ENCODE measurements at regions not wholly inside any gene's neighbourhood (a gene's known extent, or its start where the extent isn't known, plus 50 kb on each side); places are given as distances from the start of the nearest gene placed in this dataset.

DNA sequence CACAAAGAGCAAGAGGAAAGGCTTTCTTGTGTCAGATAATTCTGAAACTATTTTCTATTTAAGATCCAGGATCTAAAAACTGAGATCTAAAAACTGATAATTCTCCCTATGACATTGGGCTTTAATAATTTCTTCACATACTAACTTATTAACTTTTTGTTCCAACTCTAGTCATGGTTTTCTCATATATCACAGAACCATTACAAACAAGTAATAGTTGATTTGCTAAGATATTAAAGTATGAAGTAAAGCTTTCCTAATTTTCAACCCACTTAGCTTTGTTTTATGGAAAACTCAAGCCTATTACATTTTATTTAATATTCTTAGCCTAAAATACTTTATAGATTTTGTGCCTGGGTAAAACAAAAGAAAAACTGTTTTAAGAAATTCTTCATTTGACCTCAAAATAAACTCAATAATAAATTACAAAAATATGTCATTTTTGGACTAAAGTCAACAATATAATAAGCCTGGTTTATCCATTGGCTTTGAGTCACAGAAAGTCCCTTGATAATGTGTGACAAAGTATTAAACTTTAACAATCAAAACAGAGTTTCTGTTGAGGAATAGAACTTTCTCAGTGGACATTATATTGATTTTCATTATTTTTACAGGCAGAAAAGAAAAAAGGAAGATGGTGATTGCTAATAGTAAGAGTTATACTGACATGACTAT is 1142.9 kb upstream of the SORCS1 start:
- intact Hi-C loops (cut with DNase I; ENCODE audit: low total_unique reads): no loop called here
- Histone ChIP-seq H3K4me1 (no peaks in the 10 kb centered on the region), H3K9me3 (no peaks in the 10 kb centered on the region), H3K27ac (no peak overlapping the region), H3K36me3 (ENCODE audit: low read depth, missing control alignments) (no peaks in the 10 kb centered on the region), H3K4me3 (no peak overlapping the region), H3K27me3 (no peaks in the 10 kb centered on the region)
- TF ChIP-seq, protein P1, sequence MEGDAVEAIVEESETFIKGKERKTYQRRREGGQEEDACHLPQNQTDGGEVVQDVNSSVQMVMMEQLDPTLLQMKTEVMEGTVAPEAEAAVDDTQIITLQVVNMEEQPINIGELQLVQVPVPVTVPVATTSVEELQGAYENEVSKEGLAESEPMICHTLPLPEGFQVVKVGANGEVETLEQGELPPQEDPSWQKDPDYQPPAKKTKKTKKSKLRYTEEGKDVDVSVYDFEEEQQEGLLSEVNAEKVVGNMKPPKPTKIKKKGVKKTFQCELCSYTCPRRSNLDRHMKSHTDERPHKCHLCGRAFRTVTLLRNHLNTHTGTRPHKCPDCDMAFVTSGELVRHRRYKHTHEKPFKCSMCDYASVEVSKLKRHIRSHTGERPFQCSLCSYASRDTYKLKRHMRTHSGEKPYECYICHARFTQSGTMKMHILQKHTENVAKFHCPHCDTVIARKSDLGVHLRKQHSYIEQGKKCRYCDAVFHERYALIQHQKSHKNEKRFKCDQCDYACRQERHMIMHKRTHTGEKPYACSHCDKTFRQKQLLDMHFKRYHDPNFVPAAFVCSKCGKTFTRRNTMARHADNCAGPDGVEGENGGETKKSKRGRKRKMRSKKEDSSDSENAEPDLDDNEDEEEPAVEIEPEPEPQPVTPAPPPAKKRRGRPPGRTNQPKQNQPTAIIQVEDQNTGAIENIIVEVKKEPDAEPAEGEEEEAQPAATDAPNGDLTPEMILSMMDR (IDR thresholded peaks at IDR 0.05): no peak
- TF ChIP-seq POLR2A (IDR thresholded peaks at IDR 0.05): no peak
- DNase-seq: no peak

DNA sequence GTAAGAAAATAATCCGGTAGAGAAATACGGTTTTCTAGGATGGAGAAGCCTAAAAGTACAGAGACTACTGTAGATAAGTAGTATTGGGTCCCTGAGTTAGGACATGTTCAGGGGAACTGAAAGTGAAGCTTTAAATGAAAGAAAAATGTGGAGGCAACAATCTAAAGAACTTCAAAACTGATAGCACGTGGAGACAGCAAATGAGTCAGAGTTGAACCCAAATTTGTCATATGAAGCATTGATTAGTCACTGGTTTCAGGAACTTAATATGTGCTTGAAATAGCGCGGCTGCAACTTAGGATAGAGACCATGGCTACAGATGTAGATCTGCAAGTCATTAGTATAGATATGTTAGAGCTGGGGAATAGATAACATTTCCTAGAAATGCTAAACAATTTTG is 1138.6 kb upstream of the SORCS1 start:
- Histone ChIP-seq H3K4me1 (no peaks in the 10 kb centered on the region), H3K27ac (no peak overlapping the region), H3K4me3 (no peak overlapping the region), H3K27me3 (no peaks in the 10 kb centered on the region), H3K9me3 (no peaks in the 10 kb centered on the region), H3K36me3 (ENCODE audit: low read depth, missing control alignments) (no peaks in the 10 kb centered on the region)
- intact Hi-C loops (cut with DNase I; ENCODE audit: low total_unique reads): no loop called here
- DNase-seq: no peak
- TF ChIP-seq, protein P1 (IDR thresholded peaks at IDR 0.05): no peak
- WGBS, 2 donors: 80 to 86% methylated on average over 5 of the region's 5 CpGs

DNA sequence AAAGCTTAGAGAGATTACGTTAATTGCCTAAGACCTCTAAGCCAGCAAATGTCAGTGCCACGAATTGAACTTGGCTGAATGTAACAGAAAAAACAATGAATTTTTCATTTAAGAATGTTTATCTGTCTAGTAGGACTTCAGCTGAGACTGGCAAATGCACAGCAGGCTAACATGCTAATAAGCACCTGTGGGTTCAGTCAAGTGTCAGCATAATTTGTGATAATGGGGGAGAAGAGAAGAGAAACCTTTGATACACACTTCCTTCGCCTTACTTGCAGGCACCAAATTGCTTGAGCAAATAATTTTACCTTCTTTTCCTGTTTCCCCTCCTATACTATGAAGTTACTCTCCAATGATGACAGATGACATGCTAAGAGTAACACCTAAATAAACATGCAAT is 1136.5 kb upstream of the SORCS1 start:
- no peaks in the 10 kb centered on the region for H3K27me3 ChIP-seq
- TF ChIP-seq POLR2A (IDR thresholded peaks at IDR 0.05): no peak
- TF ChIP-seq, protein P1 (IDR thresholded peaks at IDR 0.05): no peak
- intact Hi-C loops (cut with DNase I; ENCODE audit: low total_unique reads): no loop called here
- no peaks in the 10 kb centered on the region for H3K9me3 ChIP-seq
- no peak overlapping the region for H3K4me3 ChIP-seq
- no peak overlapping the region for H3K27ac ChIP-seq
- no peaks in the 10 kb centered on the region for H3K36me3 ChIP-seq (ENCODE audit: low read depth, missing control alignments)
- WGBS, 2 donors: 42 to 48% methylated on average over 3 of the region's 3 CpGs
- no peaks in the 10 kb centered on the region for H3K4me1 ChIP-seq
- DNase-seq: no peak

DNA sequence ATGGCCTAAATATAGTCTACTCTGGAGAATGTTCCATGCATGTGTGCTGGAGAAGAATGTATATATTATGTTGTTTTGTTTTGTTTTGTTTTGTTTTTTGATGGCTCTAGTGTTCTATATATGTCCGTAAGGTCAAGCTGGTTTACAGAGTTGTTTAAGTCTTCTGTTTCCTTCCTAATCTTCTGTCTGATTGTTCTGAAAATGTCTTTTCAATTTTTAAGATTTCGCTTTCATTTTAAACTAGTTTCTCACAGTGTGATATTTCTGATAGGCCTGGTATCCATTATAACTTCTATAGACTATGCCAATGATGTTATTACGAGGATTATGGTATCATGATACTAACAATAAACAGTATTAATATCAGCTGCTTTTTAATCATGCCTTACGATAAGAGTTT is 1126.3 kb upstream of the SORCS1 start:
- no peaks in the 10 kb centered on the region for H3K27me3 ChIP-seq
- intact Hi-C loops (cut with DNase I; ENCODE audit: low total_unique reads): no loop called here
- no peaks in the 10 kb centered on the region for H3K9me3 ChIP-seq
- H3K4me3 ChIP-seq: no peak overlapping the region
- no peaks in the 10 kb centered on the region for H3K4me1 ChIP-seq
- TF ChIP-seq, protein P1 (IDR thresholded peaks at IDR 0.05): no peak
- no peak for TF ChIP-seq POLR2A (IDR thresholded peaks at IDR 0.05)
- H3K27ac ChIP-seq: no peak overlapping the region
- WGBS, 2 donors: 88 to 94% methylated on average over 4 of the region's 4 CpGs
- no peaks in the 10 kb centered on the region for H3K36me3 ChIP-seq (ENCODE audit: low read depth, missing control alignments)
- DNase-seq: no peak

All from testis (tissue), 2 donors.